ENCODE measurements at regions not wholly inside any gene's neighbourhood (a gene's known extent, or its start where the extent isn't known, plus 50 kb on each side); places are given as distances from the start of the nearest gene placed in this dataset.

- TF ChIP-seq EZH2phosphoT487 (IDR thresholded peaks at IDR 0.05; ENCODE audit: low read depth) (no peak), CTCF (IDR thresholded peaks at IDR 0.05; ENCODE audit: low read depth, low read length) (no peak)
These were observed 473.6 kb downstream of the BCAT1 start for GRCh38 chr12:24475337-24475736.

Data from OCI-LY3 (cell line).